ENCODE measurements at regions not wholly inside any gene's neighbourhood (a gene's known extent, or its start where the extent isn't known, plus 50 kb on each side); places are given as distances from the start of the nearest gene placed in this dataset.

GRCh38 chr11:130526846-130527245 is 78.4 kb downstream of the ADAMTS15 start:
- Histone ChIP-seq H3K4me3 (ENCODE audit: low read depth, low read length) (no peak overlapping the region), H3K27ac (no peak overlapping the region), H3K36me3 (no peaks in the 10 kb centered on the region), H3K9me3 (ENCODE audit: severe bottlenecking) (no peaks in the 10 kb centered on the region), H3K27me3 (ENCODE audit: insufficient read depth, low read depth, severe bottlenecking) (no peaks in the 10 kb centered on the region)
- no peak for DNase-seq
- TF ChIP-seq, protein P1, sequence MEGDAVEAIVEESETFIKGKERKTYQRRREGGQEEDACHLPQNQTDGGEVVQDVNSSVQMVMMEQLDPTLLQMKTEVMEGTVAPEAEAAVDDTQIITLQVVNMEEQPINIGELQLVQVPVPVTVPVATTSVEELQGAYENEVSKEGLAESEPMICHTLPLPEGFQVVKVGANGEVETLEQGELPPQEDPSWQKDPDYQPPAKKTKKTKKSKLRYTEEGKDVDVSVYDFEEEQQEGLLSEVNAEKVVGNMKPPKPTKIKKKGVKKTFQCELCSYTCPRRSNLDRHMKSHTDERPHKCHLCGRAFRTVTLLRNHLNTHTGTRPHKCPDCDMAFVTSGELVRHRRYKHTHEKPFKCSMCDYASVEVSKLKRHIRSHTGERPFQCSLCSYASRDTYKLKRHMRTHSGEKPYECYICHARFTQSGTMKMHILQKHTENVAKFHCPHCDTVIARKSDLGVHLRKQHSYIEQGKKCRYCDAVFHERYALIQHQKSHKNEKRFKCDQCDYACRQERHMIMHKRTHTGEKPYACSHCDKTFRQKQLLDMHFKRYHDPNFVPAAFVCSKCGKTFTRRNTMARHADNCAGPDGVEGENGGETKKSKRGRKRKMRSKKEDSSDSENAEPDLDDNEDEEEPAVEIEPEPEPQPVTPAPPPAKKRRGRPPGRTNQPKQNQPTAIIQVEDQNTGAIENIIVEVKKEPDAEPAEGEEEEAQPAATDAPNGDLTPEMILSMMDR (IDR thresholded peaks at IDR 0.05; ENCODE audit: low read depth, low read length): no peak

DNA sequence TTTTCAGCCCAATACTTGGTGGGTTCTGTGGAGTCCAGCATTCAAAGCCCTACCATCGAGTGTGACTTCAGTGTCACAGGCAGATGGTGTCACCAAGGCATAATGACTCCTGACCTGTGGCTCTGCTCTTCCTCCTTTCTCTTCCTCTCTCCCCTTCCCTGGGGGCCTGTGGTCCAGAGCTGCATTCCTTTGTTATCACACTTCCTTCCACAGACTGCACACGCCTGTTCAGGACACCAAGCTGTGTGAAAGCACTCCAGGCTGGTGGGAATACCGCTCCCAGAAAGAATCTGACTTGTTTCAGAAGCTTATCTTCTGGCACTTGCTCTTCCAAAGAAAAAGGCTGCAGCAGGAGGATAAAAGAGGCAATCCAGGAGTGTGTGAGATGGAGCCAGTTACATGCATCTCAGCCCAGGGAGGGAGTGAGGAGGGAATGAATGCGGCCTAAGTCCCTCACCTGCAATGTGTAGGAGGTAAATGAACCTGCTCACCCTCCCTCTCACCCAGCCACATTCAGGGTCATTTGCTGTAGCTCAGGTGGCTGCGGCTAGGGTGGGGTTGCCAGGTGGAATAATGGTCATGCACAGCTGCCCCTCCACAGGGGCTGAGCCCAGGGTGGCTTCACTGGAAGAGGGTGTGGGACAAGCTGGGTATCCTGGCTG is 79.3 kb downstream of the ADAMTS15 start:
- Histone ChIP-seq H3K36me3 (no peaks in the 10 kb centered on the region), H3K9me3 (ENCODE audit: severe bottlenecking) (no peaks in the 10 kb centered on the region), H3K27ac (no peak overlapping the region), H3K27me3 (ENCODE audit: insufficient read depth, low read depth, severe bottlenecking) (no peaks in the 10 kb centered on the region), H3K4me3 (ENCODE audit: low read depth, low read length) (no peak overlapping the region)
- TF ChIP-seq, protein P1 (IDR thresholded peaks at IDR 0.05; ENCODE audit: low read depth, low read length): no peak
- DNase-seq: no peak

- DNase-seq: no peak
- Histone ChIP-seq H3K9me3 (ENCODE audit: severe bottlenecking) (no peaks in the 10 kb centered on the region), H3K27me3 (ENCODE audit: insufficient read depth, low read depth, severe bottlenecking) (no peaks in the 10 kb centered on the region), H3K27ac (no peak overlapping the region), H3K36me3 (no peaks in the 10 kb centered on the region), H3K4me3 (ENCODE audit: low read depth, low read length) (no peak overlapping the region)
- TF ChIP-seq, protein P1 (IDR thresholded peaks at IDR 0.05; ENCODE audit: low read depth, low read length): no peak
Measured at GRCh38 chr11:130528298-130529261, 80.1 kb downstream of the ADAMTS15 start.

DNA sequence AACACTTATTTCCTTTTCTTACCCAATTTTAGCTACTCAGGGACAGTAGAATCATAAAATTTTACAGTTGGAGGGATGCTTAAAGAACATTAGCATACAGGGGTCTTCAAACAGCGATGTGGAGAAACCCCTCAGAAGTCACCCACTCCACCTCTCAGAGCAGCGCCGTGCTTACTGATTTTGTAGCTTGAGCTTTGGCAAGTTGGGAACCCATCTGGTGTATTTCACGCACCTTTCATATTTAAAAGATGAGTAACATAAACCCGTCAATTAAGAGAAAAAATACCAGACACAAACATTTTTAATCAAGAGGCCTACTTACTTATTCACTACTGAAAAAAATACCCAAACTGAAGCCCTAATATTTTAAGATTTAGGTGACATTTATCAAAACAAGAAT is 80.9 kb downstream of the ADAMTS15 start:
- no peak for DNase-seq
- Histone ChIP-seq H3K4me3 (ENCODE audit: low read depth, low read length) (no peak overlapping the region), H3K9me3 (ENCODE audit: severe bottlenecking) (no peaks in the 10 kb centered on the region), H3K27ac (no peak overlapping the region), H3K27me3 (ENCODE audit: insufficient read depth, low read depth, severe bottlenecking) (no peaks in the 10 kb centered on the region), H3K36me3 (no peaks in the 10 kb centered on the region)
- TF ChIP-seq, protein P1 (IDR thresholded peaks at IDR 0.05; ENCODE audit: low read depth, low read length): no peak

- H3K9me3 ChIP-seq (ENCODE audit: severe bottlenecking): no peaks in the 10 kb centered on the region
- no peak for DNase-seq
- no peak overlapping the region for H3K27ac ChIP-seq
- TF ChIP-seq, protein P1 (IDR thresholded peaks at IDR 0.05; ENCODE audit: low read depth, low read length): no peak
- no peaks in the 10 kb centered on the region for H3K36me3 ChIP-seq
- H3K27me3 ChIP-seq (ENCODE audit: insufficient read depth, low read depth, severe bottlenecking): no peaks in the 10 kb centered on the region
- no peak overlapping the region for H3K4me3 ChIP-seq (ENCODE audit: low read depth, low read length)
Measured at GRCh38 chr11:130531061-130531460, 82.6 kb downstream of the ADAMTS15 start.

All from WERI-Rb-1 (cell line).